Panc1 (cell line): ENCODE measurements at regions not wholly inside any gene's neighbourhood (a gene's known extent, or its start where the extent isn't known, plus 50 kb on each side); places are given as distances from the start of the nearest gene placed in this dataset.

Source experiments
- ATAC-seq: fragments of 200-7000 bp; cut with Tn5 transposase; 2 replicates; pipeline ENCODE4 v1.9.1; 2020; ENCODE audit warnings: mild to moderate bottlenecking, moderate library complexity
- BruUV-seq: library from RNA; stranded (reverse); fragments of 400-500 nt; replicated peaks from 2 replicates; lab custom pipeline; 2021; lab: Mats Ljungman, UMichigan
- CTCF ChIA-PET: fragments of 300-600 bp; sonication (Branson Sonifier 250); formaldehyde crosslinking; loops from one replicate; lab custom pipeline; 2022; ENCODE audit warnings: antibody characterized with exemption; lab: Charles Lee
- POLR2A ChIA-PET: fragments of 300-600 bp; sonication (Branson Sonifier 250); formaldehyde crosslinking; loops from one replicate; lab custom pipeline; 2022; ENCODE audit warnings: antibody characterized with exemption; lab: Charles Lee
- DNase-seq: peaks from one replicate; pipeline ENCODE4 v3.0.0-alpha.2; 2010; ENCODE audit warnings: low read depth, low spot score
- H3K27ac ChIP-seq: 2 replicates; pipeline ENCODE4 v1.5.1; 2011; ENCODE audit warnings: mild to moderate bottlenecking, low read length, inconsistent platforms
- H3K27me3 ChIP-seq: fragments of 200-500 bp; sonication (Bioruptor generic); 2 replicates; pipeline ENCODE4 v1.6.0; 2014; ENCODE audit warnings: low read length, inconsistent platforms; ENCODE audit not compliant: control insufficient read depth, insufficient read depth
- H3K36me3 ChIP-seq: fragments of 200-500 bp; sonication (Bioruptor generic); 2 replicates; pipeline ENCODE4 v1.5.1; 2014; ENCODE audit warnings: inconsistent platforms, mild to moderate bottlenecking, low read length, moderate library complexity; ENCODE audit not compliant: control insufficient read depth, insufficient read depth
- H3K4me1 ChIP-seq: 2 replicates; pipeline ENCODE4 v1.5.1; 2011; ENCODE audit warnings: inconsistent platforms, mild to moderate bottlenecking, low read length, moderate library complexity; ENCODE audit not compliant: control insufficient read depth, insufficient read depth
- H3K4me3 ChIP-seq, 2 experiments: 2 replicates each; pipeline ENCODE4 v1.5.1; 2011 to 2012; ENCODE audit warnings: low read depth in 2 of 2, low read length in 2 of 2, mild to moderate bottlenecking in 2 of 2, inconsistent platforms in 1 of 2, moderate library complexity in 1 of 2
- H3K9me3 ChIP-seq: fragments of 200-500 bp; sonication (Bioruptor generic); 2 replicates; pipeline ENCODE4 v1.5.1; 2014; ENCODE audit warnings: low read depth, mild to moderate bottlenecking, inconsistent platforms, low read length, moderate library complexity; ENCODE audit not compliant: control insufficient read depth, insufficient read depth
- CTCF ChIP-seq: fragments of 450-650 bp; IDR thresholded peaks from 2 replicates; pipeline ENCODE4 v1.5.1; 2017; ENCODE audit warnings: mild to moderate bottlenecking
- POLR2AphosphoS5 ChIP-seq: IDR thresholded peaks from 2 replicates; pipeline ENCODE4 v1.6.1; 2012; ENCODE audit warnings: mild to moderate bottlenecking, low read depth, low read length, moderate library complexity
- REST ChIP-seq, 2 experiments: IDR thresholded peaks; 2 replicates each; pipeline ENCODE4 v1.6.1; 2011 to 2012; ENCODE audit warnings: low read depth in 2 of 2, control low read depth in 1 of 2, low read length in 1 of 2, mild to moderate bottlenecking in 1 of 2, moderate library complexity in 1 of 2; ENCODE audit not compliant: insufficient read depth in 1 of 2
- SIN3A ChIP-seq: IDR thresholded peaks from 2 replicates; pipeline ENCODE4 v1.6.1; 2012; ENCODE audit warnings: low read depth, mild to moderate bottlenecking, low read length, moderate library complexity, borderline replicate concordance; ENCODE audit not compliant: insufficient read depth
- TCF7L2 ChIP-seq: IDR thresholded peaks from 2 replicates; pipeline ENCODE4 v1.6.1; 2011; ENCODE audit warnings: mild to moderate bottlenecking, low read depth, low read length, inconsistent platforms
- in situ Hi-C: cut with HindIII; loops from 2 replicates; pipeline ENCODE4 v1.10.0; 2016; ENCODE audit warnings: low sequenced_read_pairs, low pct_unique_long_range_greater_than_20kb
- intact Hi-C: fragments of 100-400 bp; cut with micrococcal nuclease; formaldehyde crosslinking; loops from one replicate; pipeline ENCODE4 v1.10.0; 2022; ENCODE audit not compliant: unreplicated experiment

- ChIA-PET POLR2A (no interaction called here), CTCF (no interaction called here)
- H3K36me3 ChIP-seq: no peaks in the 10 kb centered on the region
- intact Hi-C loops (no loop called here), in situ Hi-C loops (no loop called here)
- no peak overlapping the region for H3K27ac ChIP-seq
- H3K4me3 ChIP-seq: no peak overlapping the region
- no peak for ATAC-seq
- no TSS peak for BruUV-seq
- no peak for TF ChIP-seq CTCF
- no peak for TF ChIP-seq TCF7L2
- TF ChIP-seq POLR2AphosphoS5: no peak
- no peak for TF ChIP-seq REST (IDR thresholded peaks at IDR 0.05; ENCODE audit: insufficient read depth in 1 of 2, low read depth in 2 of 2, low read length in 1 of 2)
- TF ChIP-seq SIN3A: no peak
- no peaks in the 10 kb centered on the region for H3K9me3 ChIP-seq
- H3K27me3 ChIP-seq: peaks cover 21% of the 10 kb centered on the region
- no peaks in the 10 kb centered on the region for H3K4me1 ChIP-seq
- DNase-seq: no peak
Measured at GRCh38 chr18:78642296-78642951, 337.2 kb upstream of the SALL3 start.

GRCh38 chr18:78643004-78643403, 336.6 kb upstream of the SALL3 start:
- DNase-seq (no peak), ATAC-seq (no peak)
- in situ Hi-C loops: no loop called here
- Histone ChIP-seq H3K4me3 (no peak overlapping the region), H3K36me3 (no peaks in the 10 kb centered on the region), H3K4me1 (no peaks in the 10 kb centered on the region), H3K27ac (no peak overlapping the region), H3K9me3 (no peaks in the 10 kb centered on the region), H3K27me3 (peaks cover 21% of the 10 kb centered on the region)
- CTCF ChIA-PET: no interaction called here
- POLR2A ChIA-PET: no interaction called here
- TF ChIP-seq CTCF (no peak), SIN3A (no peak), POLR2AphosphoS5 (no peak), TCF7L2 (no peak), REST (IDR thresholded peaks at IDR 0.05; ENCODE audit: insufficient read depth in 1 of 2, low read depth in 2 of 2, low read length in 1 of 2) (no peak)
- intact Hi-C loops: no loop called here
- BruUV-seq: no TSS peak
